ENCODE measurements at regions not wholly inside any gene's neighbourhood (a gene's known extent, or its start where the extent isn't known, plus 50 kb on each side); places are given as distances from the start of the nearest gene placed in this dataset.

- no peaks in the 10 kb centered on the region for H3K9me3 ChIP-seq
- DNase-seq: no peak
Measured at GRCh38 chr12:32036477-32037263, 70.0 kb upstream of the BICD1 start.

GRCh38 chr12:32039347-32039746, 67.3 kb upstream of the BICD1 start:
- no peaks in the 10 kb centered on the region for H3K36me3 ChIP-seq
- H3K27me3 ChIP-seq: no peaks in the 10 kb centered on the region
- no peak overlapping the region for H3K4me3 ChIP-seq
- H3K9me3 ChIP-seq: peaks cover 18% of the 10 kb centered on the region
- no peak for DNase-seq

More at GRCh38 chr12:32036477-32037263, 70.0 kb upstream of the BICD1 start:
- Histone ChIP-seq H3K36me3 (no peaks in the 10 kb centered on the region), H3K27me3 (no peaks in the 10 kb centered on the region; the same call in 1 of the 2 replicates), H3K4me3 (no peak overlapping the region)

- no peaks in the 10 kb centered on the region for H3K27me3 ChIP-seq
- H3K4me3 ChIP-seq: no peak overlapping the region
- peaks cover 24% of the 10 kb centered on the region for H3K9me3 ChIP-seq
- no peaks in the 10 kb centered on the region for H3K36me3 ChIP-seq
- no peak for DNase-seq
Measured at GRCh38 chr12:32039917-32040575, 66.6 kb upstream of the BICD1 start.

DNA sequence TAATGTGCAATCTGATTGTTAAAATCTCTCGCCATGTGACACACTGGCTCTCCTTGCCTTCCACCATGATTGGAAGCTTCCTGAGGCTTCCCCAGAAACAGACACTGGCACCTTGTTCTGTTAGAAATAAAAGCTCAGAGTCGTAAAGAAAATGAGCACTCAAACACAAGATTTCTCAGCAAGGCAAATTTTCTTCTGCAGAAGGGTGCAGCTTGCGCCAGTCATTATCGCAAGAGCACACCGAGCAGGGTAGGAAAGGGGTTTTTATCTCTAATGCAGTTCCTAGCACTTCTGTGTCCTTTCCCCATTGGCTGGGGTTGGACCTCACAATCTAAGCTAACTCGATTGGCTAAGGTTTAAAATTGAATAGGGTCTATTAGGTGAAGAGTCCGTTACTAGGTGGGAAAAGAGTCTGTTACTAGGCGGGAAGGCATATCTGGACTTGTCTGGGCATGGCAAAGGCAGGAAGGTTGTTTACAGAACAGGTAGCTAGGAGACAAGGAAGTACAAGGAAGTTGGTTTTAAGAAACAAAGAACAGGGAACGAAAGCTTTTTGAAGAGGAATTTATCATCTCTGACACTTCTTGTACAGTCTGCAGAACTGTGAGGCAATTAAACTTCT, 62.6 kb upstream of the BICD1 start:
- peaks cover 24% of the 10 kb centered on the region for H3K9me3 ChIP-seq
- H3K36me3 ChIP-seq: no peaks in the 10 kb centered on the region
- no peak for DNase-seq
- no peak overlapping the region for H3K4me3 ChIP-seq
- H3K27me3 ChIP-seq: no peaks in the 10 kb centered on the region

GRCh38 chr12:32047357-32048212, 59.1 kb upstream of the BICD1 start:
- H3K36me3 ChIP-seq: no peaks in the 10 kb centered on the region
- no peaks in the 10 kb centered on the region for H3K27me3 ChIP-seq
- H3K9me3 ChIP-seq: peaks cover 23% of the 10 kb centered on the region
- H3K4me3 ChIP-seq: no peak overlapping the region
- no peak for DNase-seq

DNA sequence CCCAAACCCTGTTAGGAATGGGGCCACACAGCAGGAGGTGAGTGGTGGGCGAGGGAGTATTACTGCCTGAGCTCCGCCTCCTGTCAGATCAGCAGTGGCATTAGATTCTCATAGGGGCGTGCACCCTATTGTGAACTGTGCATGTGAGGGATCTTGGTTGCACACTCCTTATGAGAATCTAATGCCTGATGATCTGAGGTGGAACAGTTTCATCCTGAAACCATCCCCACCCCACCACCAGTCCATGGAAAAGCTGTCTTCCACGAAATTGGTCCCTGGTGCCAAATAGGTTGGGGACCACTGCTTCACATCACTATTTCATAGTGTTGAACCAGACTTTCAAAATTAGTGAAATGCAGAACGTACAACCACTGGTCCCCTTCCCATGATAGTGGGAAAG, 57.9 kb upstream of the BICD1 start:
- no peak overlapping the region for H3K4me3 ChIP-seq
- H3K36me3 ChIP-seq: no peaks in the 10 kb centered on the region
- no peaks in the 10 kb centered on the region for H3K27me3 ChIP-seq
- H3K9me3 ChIP-seq: peaks cover 11% of the 10 kb centered on the region
- DNase-seq: no peak

GRCh38 chr12:32049956-32050355, 56.7 kb upstream of the BICD1 start:
- no peak for DNase-seq
- Histone ChIP-seq H3K27me3 (no peaks in the 10 kb centered on the region), H3K9me3 (peaks cover 3% of the 10 kb centered on the region; the same call in 1 of the 2 replicates), H3K36me3 (no peaks in the 10 kb centered on the region), H3K4me3 (no peak overlapping the region)

DNA sequence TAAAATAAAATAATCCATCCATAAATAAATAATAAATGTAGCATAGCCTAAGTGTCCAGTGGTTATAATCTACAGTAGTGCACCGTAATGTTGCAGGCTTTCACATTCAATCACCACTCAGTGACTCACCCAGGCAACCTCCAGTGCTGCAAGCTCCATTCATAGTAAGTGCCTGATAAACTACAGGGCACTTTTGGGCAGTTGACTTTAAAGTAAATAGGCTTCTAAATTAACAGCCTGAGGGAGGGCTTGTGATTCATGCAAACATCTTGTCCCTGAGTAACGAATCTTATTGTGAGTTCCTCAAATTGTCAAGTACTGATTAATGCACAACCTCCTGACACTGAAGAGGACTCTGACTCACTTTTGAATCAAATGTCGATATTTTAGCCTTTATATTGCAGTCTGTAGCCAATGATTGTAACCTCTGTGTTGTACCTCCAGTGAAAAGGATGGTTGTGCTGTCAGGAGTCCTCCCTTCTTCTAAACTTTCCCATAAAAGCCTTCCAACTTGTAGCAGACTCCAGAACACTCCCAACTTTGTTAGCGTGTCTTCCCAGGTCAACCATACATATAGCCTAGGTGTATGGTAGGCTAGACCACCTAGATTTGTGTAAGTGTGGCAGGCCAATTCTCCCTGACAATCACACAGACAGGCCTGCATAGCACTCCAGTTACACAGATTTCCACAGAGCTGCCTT, 55.0 kb upstream of the BICD1 start:
- H3K9me3 ChIP-seq: peaks cover 3% of the 10 kb centered on the region; the same call in 1 of the 2 replicates
- DNase-seq: peak; percentile 93
- H3K27me3 ChIP-seq: no peaks in the 10 kb centered on the region
- no peak overlapping the region for H3K4me3 ChIP-seq
- H3K36me3 ChIP-seq: no peaks in the 10 kb centered on the region

DNA sequence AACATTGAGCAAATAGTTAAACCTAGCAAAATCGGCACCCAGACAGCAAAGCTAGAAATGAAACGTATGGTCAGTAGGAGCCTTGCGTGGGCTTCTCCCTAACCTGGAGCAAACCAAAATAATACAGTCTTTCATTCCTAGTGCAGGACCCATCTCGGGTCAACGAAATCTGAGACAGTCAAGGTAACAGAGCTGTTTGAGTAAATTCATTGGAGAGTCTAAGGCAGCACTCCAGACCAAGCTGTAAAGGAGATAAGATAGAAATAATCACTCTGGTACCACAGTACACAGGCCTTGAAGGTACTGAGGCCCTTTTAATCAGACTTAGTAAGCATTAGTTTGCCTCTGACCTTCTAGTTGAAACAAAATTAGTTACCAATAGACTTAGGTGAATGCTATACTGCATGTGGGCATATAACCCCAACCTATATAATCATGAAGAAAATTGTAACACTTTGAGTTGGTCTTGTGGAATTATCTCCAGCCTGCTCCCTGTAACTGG, 54.4 kb upstream of the BICD1 start:
- Histone ChIP-seq H3K36me3 (no peaks in the 10 kb centered on the region), H3K27me3 (no peaks in the 10 kb centered on the region), H3K4me3 (no peak overlapping the region), H3K9me3 (peaks cover 3% of the 10 kb centered on the region; the same call in 1 of the 2 replicates)
- DNase-seq: no peak

- Histone ChIP-seq H3K27me3 (no peaks in the 10 kb centered on the region), H3K36me3 (no peaks in the 10 kb centered on the region), H3K4me3 (no peak overlapping the region), H3K9me3 (peaks cover 3% of the 10 kb centered on the region; the same call in 1 of the 2 replicates)
- DNase-seq: no peak
Measured at GRCh38 chr12:32053881-32054624, 52.6 kb upstream of the BICD1 start.

All from MG63 (cell line).